AG09319 (cell line): ENCODE measurements at regions not wholly inside any gene's neighbourhood (a gene's known extent, or its start where the extent isn't known, plus 50 kb on each side); places are given as distances from the start of the nearest gene placed in this dataset.

Experiments used
- DNase-seq: peaks from one replicate; pipeline ENCODE4 v3.0.0-alpha.2; 2010; ENCODE audit warnings: low read depth; ENCODE audit errors: extremely low read depth
- TF ChIP-seq, protein P1 (sequence below): IDR thresholded peaks from 2 replicates; pipeline ENCODE4 v1.5.1; 2011; ENCODE audit warnings: low read depth, mild to moderate bottlenecking, inconsistent platforms, low read length, moderate library complexity

DNA sequence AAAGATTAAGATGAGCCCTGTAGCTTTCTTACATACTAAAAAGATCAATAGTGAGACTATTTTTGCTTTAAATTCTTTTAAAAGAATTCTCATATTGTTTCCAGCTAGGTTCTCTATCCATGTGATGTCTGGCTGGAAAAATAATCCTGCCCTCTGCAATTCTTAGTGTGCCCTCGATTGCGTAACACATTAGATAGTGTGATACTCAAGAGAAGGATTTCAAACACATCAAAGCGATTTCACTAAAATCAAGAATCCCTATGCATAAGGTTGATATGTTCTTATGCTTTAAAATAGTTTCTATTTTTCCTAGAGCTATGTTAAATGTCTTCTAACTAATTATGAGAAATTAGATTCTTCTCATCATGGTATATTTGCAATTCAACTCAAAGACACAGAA is 127.3 kb upstream of the PLEKHA5 start:
- DNase-seq: no peak

GRCh38 chr12:19003141-19003540 is 126.4 kb upstream of the PLEKHA5 start:
- no peak for DNase-seq

More for the DNA sequence above, 127.3 kb upstream of the PLEKHA5 start:
- TF ChIP-seq, protein P1, sequence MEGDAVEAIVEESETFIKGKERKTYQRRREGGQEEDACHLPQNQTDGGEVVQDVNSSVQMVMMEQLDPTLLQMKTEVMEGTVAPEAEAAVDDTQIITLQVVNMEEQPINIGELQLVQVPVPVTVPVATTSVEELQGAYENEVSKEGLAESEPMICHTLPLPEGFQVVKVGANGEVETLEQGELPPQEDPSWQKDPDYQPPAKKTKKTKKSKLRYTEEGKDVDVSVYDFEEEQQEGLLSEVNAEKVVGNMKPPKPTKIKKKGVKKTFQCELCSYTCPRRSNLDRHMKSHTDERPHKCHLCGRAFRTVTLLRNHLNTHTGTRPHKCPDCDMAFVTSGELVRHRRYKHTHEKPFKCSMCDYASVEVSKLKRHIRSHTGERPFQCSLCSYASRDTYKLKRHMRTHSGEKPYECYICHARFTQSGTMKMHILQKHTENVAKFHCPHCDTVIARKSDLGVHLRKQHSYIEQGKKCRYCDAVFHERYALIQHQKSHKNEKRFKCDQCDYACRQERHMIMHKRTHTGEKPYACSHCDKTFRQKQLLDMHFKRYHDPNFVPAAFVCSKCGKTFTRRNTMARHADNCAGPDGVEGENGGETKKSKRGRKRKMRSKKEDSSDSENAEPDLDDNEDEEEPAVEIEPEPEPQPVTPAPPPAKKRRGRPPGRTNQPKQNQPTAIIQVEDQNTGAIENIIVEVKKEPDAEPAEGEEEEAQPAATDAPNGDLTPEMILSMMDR: no peak

GRCh38 chr12:19003987-19004619 is 125.4 kb upstream of the PLEKHA5 start:
- TF ChIP-seq, protein P1: no peak
- no peak for DNase-seq

More at GRCh38 chr12:19003141-19003540, 126.4 kb upstream of the PLEKHA5 start:
- TF ChIP-seq, protein P1: no peak

DNA sequence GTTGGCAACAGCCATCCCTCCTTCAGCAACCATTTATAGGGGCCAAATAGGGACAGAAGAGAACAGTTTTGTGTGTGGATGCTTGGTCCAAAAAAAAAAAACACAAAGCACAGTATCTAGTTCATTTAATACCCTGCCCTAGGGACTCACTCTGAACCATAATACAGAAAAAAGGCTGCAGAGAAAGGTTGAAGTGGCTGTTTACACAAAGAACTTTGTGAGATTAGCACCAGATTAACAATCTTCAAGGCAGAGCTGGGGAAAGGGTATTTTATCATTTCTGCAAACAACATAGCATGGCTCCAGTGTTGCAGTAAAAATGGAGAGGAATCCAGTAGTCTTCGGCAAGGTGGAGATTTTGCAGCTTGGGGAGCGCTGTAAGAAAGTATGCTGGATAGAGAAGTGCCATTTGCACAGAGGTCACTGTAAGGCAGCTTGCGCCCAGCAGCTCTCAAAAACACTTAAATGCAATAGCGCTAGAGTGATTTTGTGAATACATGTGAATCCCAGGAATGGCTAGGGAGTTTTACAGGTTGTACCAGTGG is 124.2 kb upstream of the PLEKHA5 start:
- DNase-seq: no peak
- TF ChIP-seq, protein P1: no peak

DNA sequence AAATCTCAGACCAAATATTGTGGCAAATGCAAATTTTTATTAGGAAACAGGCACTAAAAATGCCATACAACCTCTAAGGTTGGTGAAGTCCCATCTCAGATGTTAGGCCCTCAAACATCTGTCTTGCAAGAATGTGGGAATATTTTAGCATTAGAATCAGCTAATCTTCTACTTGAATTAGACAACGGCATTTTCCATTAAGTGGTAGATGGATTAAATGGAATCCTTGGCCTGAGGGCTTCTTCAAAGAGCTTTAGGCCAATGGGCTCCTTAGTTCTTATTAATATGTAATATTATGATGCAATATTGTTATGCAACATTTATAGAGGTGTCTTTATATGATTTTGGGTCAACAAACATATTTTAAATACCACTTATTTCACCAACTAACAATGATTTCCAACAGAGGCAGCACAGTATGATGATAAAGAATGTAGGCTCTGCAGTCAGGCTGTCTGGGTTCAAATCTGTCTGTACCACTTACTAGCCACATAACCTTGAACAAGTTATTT is 122.9 kb upstream of the PLEKHA5 start:
- TF ChIP-seq, protein P1: no peak
- DNase-seq: no peak

DNA sequence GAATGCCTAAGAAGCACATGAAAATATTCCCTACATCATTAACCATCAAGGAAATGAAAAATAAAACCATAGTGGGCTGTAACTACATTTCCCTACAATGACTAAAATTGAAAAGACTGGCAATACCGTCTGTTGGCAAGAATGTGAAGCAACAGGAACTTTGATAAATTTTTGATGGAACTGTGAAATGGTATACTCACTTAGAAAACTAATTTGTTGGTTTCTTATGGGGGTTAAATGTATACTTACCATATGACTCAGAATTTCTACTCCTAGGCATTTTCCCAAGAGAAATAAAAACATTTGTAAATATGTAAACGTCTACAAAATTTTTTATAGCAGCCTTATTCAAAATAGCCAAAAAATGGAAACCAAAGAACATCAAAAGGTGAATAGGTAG is 121.4 kb upstream of the PLEKHA5 start:
- TF ChIP-seq, protein P1: no peak
- DNase-seq: no peak

- DNase-seq: no peak
These were observed 119.4 kb upstream of the PLEKHA5 start for GRCh38 chr12:19010087-19010486.

More at GRCh38 chr12:19010087-19010486, 119.4 kb upstream of the PLEKHA5 start:
- TF ChIP-seq, protein P1: no peak
